ENCODE measurements at regions not wholly inside any gene's neighbourhood (a gene's known extent, or its start where the extent isn't known, plus 50 kb on each side); places are given as distances from the start of the nearest gene placed in this dataset.

GRCh38 chr15:93730724-93731123, 500.6 kb upstream of the MCTP2 start:
- TF ChIP-seq CTCF (IDR thresholded peaks at IDR 0.05) = no peak
- TF ChIP-seq POLR2A (IDR thresholded peaks at IDR 0.05) = no peak

All from testis (tissue), 2 donors.